ENCODE measurements at regions not wholly inside any gene's neighbourhood (a gene's known extent, or its start where the extent isn't known, plus 50 kb on each side); places are given as distances from the start of the nearest gene placed in this dataset.

- no peak for DNase-seq (ENCODE audit: low read depth in 2 of 2)
These were observed 156.2 kb upstream of the GALNT17 start for GRCh38 chr7:70975754-70976153.

GRCh38 chr7:70986297-70986696 lies 145.6 kb upstream of the GALNT17 start:
- no peak for DNase-seq (ENCODE audit: low read depth in 2 of 2)

- no peak for DNase-seq (ENCODE audit: low read depth in 2 of 2)
These were observed 137.8 kb upstream of the GALNT17 start for GRCh38 chr7:70994176-70994575.

GRCh38 chr7:70997261-70997660 lies 134.7 kb upstream of the GALNT17 start:
- no peak for DNase-seq (ENCODE audit: low read depth in 2 of 2)

GRCh38 chr7:71005109-71005508 lies 126.8 kb upstream of the GALNT17 start:
- no peak for DNase-seq (ENCODE audit: low read depth in 2 of 2)

GRCh38 chr7:71009636-71010035 lies 122.3 kb upstream of the GALNT17 start:
- no peak for DNase-seq (ENCODE audit: low read depth in 2 of 2)

GRCh38 chr7:71015252-71015900 lies 116.6 kb upstream of the GALNT17 start:
- no peak for DNase-seq (ENCODE audit: low read depth in 2 of 2)

GRCh38 chr7:71016401-71016800 lies 115.5 kb upstream of the GALNT17 start:
- no peak for DNase-seq (ENCODE audit: low read depth in 2 of 2)

- DNase-seq (ENCODE audit: low read depth in 2 of 2): no peak
These were observed 114.3 kb upstream of the GALNT17 start for GRCh38 chr7:71017602-71018001.

- DNase-seq (ENCODE audit: low read depth in 2 of 2): no peak
These were observed 112.2 kb upstream of the GALNT17 start for GRCh38 chr7:71019706-71020105.

GRCh38 chr7:71021131-71021530 lies 110.8 kb upstream of the GALNT17 start:
- DNase-seq (ENCODE audit: low read depth in 2 of 2): no peak

- no peak for DNase-seq (ENCODE audit: low read depth in 2 of 2)
These were observed 105.3 kb upstream of the GALNT17 start for GRCh38 chr7:71026680-71027079.

- no peak for DNase-seq (ENCODE audit: low read depth in 2 of 2)
These were observed 97.7 kb upstream of the GALNT17 start for GRCh38 chr7:71034243-71034642.

GRCh38 chr7:71042591-71042990 lies 89.4 kb upstream of the GALNT17 start:
- no peak for DNase-seq (ENCODE audit: low read depth in 2 of 2)

GRCh38 chr7:71050492-71050891 lies 81.5 kb upstream of the GALNT17 start:
- no peak for DNase-seq (ENCODE audit: low read depth in 2 of 2)

- DNase-seq (ENCODE audit: low read depth in 2 of 2): no peak
These were observed 76.4 kb upstream of the GALNT17 start for GRCh38 chr7:71055504-71055903.

GRCh38 chr7:71077743-71078476 lies 54.0 kb upstream of the GALNT17 start:
- DNase-seq (ENCODE audit: low read depth in 2 of 2): no peak
